NCI-H146 treated with DMSO at 0.1 percent for 48 hours (cell line): ENCODE measurements at regions not wholly inside any gene's neighbourhood (a gene's known extent, or its start where the extent isn't known, plus 50 kb on each side); places are given as distances from the start of the nearest gene placed in this dataset.
"Not testable (repeated sequence)": the region's sequence is repeated elsewhere in the genome, so short reads cannot be mapped to it uniquely, and the experiment has no call there.

Experiments used
- DNase-seq: peaks from one replicate; lab custom pipeline; 2025; ENCODE audit not compliant: unreplicated experiment; lab: John Stamatoyannopoulos, UW

DNA sequence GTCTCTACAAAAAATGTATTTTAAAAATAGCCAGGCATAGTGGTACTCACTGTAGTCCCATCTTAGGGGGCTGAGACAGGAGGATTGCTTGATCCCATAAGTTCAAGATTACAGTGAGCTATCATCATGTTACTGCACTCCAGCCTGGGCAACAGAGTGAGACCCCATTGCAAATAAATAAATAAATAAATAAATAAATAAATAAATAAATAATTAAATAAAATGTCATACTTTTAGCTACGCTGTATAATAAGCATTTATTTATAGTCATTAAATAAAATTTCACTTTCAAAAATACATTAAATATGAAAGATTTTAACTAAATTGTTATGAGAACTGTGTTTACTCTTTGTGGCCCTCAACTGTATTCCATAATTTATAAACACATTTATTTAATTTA is 1124.2 kb downstream of the PCDH7 start:
- no peak for DNase-seq

DNA sequence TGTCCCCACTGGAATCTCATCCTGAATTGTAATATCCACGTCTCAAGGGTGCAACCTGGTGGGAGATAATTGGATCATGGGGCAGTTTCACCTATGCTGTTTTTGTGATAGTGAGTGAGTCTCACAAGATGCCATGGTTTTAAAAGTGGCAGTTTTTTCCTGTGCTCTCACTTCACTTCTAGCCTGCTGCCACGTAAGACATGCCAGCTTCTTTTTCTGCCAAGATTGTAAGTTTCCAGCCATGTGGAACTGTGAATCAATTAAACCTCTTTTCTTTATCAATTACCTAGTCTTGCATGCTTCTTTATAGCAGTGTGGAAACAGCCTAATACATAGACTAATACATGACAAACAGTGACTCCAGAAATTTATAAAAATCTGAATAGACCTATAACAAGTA is 1131.8 kb downstream of the PCDH7 start:
- no peak for DNase-seq

DNA sequence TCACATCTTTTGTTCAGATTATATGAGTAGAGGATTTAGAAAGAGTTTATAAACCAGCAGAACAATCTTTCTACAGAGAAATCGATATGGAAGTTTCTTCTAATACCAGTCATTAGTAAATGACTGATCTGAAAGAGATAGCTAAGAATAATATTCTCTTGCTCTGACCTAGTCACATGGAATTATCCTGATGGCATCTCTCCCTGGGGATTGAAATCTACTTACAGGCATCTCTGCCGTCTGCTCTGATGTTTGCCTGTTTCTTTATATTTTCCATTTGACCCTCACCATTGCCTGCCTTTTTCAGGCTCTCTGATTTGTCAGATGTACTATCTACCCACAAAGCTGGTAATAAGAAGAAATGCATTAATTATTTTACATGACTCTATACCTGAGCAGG is 1157.3 kb downstream of the PCDH7 start:
- DNase-seq, result no peak

DNA sequence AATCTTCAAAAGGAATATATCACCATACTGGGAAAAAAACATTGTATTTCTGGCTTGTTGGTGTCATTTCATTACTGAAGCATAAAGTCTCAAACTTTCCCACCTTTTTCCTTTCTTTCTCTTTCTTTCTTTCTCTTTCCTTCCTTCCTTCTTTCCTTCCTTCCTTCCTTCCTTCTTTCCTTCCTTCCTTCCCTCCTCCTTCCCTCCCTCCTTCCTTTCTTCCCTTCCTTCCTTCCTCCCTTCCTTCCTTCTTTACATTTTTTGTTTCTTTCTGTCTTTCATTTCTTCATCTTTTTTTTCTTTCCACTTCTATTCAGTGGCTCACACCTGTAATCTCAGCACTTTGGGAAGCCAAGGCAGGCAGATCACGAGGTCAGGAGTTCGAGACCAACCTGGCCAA is 1160.7 kb downstream of the PCDH7 start:
- not testable (repeated sequence) for DNase-seq

DNA sequence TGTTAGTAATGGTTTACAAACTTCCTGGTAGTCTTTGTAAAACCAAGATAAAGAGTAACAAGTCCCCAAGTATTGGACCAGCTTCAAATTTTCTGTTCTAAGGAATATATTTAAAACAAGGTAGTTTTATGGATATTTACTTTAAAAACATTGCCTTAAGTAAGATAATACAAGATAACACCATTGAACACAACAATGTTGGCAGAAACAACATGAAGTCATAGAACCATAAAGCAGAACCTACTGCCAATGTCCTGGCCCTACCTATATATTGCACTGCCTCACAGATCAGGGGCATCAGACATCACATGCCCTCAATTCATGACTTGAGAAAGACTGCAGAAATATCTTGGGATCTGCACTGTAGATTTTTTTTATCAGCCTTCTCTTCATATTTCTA is 1176.2 kb downstream of the PCDH7 start:
- DNase-seq, result no peak

DNA sequence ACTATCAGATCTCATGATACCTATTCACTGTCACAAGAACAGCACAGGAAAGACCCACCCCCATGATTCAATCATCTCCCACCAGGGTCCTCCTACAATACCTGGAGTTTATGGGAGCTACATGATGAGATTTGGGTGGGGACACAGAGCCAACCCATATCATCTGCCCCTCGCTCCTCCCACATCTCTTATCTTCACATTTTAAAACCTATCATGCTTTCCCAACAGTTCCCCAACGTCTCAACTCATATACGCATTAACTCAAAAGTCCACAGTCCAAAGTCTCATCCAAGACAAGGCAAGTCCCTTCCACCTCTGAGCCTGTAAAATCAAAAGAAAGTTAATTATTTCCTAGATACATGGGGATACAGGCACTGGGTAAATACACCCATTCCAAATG is 1185.2 kb downstream of the PCDH7 start:
- DNase-seq, result no peak

DNA sequence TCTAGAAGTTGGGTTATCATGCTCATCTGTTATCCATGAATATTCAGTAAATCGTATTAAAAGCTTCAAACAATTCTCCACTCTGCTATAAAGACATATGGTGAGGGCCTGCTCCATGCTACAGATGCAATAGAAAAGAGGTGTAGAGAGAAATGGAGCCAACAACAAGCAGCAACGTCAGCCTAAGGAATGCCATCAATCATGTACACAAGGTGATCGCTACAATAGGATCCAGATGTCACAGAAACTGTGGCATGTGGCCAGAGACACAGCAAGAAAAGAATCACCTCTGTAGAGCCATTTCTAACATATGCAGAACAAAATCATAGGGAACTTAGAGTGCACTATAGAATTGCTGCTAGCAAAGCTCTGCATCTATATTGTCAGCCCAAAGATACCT is 1188.1 kb downstream of the PCDH7 start:
- no peak for DNase-seq

DNA sequence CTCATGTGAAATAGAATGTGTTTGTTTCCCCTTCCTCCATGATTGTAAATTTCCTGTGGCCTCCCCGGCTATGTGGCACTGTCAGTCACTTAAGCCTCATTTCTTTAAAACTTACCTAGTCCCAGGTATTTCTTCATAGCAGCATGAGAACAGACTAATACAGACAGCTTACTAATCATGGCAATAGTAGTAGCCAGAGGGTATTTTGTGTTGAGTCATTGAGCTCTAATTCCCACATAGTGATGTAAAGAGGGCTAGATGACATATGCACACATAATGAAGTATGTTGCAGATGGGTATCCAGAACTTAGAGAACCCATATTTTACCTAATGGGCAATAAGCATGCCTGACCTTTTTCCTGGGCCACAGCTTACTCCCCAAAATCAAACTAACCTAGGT is 1197.2 kb downstream of the PCDH7 start:
- DNase-seq, result no peak

DNA sequence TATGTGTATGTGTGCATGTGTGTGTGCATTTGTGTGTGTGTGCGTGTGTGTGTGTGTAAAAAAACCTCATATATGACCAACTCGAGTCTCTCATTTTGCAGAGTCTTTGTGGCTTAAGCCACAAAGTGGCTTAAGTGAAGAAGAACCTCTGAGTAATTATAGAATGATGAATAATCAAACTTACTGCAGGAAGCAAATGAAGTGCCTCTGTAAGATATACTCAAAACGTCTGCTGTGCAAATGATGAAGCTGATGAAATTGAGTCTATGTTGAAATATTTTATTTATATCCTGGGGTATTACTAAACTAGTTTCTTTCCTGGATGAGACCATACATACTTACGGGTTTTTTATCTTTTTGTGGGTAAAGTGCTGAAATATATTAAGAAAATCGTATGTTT is 1198.7 kb downstream of the PCDH7 start:
- no peak for DNase-seq

DNA sequence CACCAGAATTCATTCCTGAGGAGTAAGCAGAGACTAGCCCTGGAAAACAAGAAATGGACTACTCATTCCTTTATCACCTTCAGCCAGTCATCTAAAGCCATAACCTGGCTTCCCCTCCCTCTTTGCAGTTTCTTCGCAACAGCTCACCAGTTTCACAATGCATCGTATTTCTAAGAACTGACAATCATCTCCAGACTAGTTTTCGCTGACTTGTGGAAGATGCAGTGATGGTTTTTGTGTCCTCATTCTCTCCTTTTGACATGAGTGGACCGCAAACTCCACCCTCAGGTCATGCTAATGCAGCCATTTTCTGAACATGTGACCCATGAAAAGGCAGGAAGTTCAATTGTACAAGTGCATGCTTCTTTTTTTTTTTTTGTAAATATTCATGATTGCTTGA is 1203.5 kb downstream of the PCDH7 start:
- DNase-seq, result no peak

DNA sequence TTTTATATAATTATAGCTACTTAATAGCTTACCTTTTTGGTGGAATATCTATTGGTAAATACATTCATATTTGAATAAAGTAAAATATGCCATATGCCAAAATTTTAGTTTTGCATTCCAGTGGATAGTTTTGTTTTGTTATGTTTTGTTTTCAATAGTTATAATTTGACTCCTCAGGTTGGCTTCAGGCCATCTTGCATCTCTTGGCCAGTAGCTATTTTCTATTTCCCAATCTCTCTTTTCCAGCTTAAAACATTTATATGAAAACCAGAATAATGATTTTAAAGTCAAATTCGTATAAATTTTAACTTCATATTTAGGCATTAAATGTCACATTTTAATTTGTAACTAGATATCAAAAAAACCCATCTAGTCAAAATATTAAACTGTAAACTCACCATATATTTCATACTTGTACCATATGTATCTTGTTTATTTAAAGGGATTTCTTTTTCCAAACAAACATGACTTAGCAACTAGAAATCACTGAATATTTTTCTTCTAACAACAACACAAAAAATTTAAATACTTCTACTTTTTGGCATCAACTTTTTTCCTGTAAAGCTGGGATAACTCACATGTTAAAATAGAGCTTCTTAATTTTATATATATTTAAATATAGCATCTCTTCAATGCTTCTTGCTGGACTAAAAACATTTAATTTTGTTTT is 1209.6 kb downstream of the PCDH7 start:
- DNase-seq, result no peak

DNA sequence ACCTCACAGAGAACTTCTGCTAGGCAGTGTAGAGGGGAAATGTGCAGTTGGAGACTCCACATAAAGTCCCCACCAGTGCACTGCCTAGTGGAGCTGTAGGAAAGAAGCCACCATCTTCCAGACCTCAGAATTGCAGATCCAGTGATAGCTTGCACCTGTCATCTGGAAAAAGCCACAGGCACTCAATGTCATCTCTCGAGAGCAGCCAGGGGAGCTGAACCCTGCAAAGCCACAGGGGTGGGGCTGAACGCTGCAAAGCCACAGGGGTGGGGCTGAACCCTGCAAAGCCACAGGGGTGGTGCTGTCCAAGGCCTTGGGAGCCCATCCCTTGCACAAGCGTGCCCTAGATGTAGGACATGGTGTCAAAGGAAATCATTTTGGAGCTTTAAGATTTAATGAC is 1226.3 kb downstream of the PCDH7 start:
- DNase-seq, result no peak

DNA sequence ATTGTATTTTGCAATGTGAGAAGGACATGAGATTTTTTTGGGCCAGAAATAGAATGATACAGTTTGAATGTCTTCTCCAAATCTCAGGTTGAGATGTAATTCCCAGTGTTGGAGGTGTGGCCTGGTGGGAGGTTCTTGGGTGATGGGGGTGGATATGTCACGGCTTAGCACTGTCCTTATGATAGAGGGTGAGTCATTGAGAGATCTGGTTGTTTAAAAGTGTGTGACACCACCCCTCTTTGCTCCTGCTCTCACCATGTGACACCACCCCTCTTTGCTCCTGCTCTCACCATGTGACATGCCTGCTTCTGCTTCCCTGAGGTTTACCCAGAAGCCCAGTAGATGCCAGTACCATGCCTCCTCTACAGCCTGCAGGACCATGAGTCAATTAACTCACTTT is 1226.9 kb downstream of the PCDH7 start:
- no peak for DNase-seq

DNA sequence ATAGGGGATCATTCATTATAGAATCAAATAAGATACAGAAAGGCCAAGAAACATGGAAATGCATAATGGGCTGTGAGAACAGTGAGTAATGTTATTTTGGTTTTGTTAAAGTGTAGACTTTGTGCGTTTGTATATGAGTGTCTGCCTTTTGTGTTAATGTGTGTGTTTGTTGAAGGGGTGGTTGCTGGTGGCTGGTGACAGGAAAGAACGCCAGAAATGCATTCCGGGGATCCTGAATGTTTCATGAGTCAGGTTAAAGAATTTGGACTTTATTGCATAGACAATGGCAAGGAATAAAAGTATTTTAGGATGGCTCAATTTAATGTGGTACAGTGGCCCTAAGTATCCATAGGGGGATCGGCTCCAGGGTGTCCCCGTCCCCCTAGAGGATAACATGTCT is 1228.9 kb downstream of the PCDH7 start:
- DNase-seq, result no peak

DNA sequence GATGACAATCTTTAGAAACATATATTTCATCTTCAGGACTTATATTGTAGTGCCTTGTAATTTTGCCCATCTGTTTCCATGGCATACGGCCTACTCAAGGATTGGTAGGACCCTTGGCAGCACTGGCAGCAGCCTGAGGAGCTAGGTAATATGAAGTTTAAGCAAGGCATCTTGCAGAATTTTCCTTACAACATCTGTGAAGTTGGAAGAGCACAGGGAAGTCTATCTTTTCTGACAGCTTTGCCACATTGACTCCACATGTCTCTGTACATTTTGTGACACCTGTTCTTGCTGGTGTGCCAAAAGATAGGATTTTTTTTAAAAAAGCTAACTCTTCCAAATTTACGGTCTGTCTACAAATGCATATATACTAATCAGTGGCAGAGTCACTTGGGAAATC is 1235.2 kb downstream of the PCDH7 start:
- DNase-seq, result no peak

DNA sequence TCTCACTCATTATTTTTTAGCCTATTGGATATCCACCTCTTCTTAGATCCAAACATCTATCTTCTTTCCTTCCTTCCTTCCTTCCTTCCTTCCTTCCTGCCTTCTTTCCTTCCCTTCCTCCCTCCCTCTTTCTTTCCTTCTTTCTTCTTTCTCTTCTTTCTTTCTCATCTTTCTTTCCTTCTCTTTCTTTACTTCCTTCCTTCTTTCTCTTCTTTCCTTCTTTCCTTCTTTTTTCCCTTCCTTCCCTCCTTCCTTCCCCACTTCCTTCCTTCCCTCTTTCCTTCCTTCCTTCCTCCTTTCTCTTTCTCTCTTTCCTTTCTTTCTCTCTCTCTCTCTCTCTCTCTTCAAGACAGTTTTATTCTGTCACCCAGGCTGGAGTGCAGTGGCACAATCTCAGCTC is 1239.8 kb downstream of the PCDH7 start:
- no peak for DNase-seq

DNA sequence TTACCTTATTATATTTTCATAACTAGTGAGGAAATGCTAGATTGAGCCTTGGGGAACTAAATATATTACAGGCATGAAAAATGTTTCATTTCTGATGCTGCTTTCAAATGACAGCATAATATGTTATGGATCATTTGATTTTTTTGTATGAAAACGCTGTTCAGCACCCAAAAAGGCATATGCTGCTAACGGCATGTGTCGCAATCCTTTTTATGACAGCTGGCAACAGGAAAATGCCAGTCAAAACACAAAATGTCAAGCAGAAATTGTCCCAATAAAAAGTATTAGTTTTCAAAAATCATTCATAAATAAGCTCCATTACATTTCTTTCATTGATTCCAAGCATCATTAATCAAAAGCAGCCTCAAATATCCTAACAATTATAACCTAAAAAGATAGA is 1244.5 kb downstream of the PCDH7 start:
- no peak for DNase-seq

DNA sequence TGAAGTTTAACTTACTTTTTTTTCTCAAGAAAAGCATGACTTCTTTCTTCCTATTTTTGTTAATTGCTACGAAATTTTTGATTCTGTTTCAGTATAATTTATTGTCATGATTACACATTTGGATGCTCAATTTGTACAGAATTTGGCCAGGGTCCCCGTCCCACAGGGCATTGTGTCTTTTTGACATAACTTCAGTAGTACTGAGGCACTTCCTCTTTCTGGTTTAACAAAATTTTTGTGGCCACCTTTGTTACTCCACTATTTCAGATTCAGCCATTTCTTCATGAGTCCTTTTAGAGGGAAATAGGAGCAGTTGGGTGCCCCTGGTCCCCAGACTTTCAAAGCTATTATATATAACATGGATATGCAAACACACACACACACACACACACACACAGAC is 1248.7 kb downstream of the PCDH7 start:
- no peak for DNase-seq

DNA sequence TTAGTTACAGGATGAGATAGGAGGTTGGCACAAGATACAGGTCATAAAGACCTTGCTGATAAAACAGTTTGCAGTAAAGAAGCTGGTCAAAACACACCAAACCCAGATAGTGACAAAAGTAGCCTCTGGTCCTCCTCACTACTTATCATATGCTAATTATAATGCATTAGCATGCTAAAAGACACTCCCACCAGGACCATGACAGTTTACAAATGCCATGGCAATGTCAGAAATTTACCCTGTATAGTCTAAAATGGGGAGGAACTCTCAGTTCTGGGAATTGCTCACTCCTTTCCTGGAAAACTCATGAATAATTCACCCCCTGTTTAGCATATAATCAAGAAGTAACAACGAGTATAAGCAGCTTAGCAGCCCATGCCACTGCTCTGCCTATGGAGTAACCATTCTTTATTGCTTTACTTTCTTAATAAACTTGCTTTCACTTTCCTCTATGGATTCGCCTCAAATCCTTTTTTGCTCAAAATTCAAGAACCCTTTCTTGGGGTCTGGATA is 1254.4 kb downstream of the PCDH7 start:
- no peak for DNase-seq

DNA sequence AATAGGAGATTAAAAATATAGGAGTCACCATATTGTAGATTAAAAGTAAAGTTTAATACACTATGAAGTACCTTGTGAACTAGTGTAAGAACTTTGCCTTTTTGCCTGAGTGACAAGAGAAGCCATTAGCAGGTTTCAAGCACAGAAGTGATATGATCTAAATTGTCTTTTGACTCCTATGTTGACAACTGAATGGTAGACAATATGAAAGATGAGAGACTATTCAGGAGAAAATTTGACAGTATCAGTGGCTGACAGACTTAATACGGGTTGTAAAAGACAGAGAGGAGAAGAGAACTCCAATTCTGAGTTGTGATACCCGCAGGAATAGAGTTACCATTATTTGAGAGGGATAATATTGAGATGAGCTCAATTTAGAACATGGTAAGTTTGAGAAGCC is 1259.8 kb downstream of the PCDH7 start:
- DNase-seq, result no peak

DNA sequence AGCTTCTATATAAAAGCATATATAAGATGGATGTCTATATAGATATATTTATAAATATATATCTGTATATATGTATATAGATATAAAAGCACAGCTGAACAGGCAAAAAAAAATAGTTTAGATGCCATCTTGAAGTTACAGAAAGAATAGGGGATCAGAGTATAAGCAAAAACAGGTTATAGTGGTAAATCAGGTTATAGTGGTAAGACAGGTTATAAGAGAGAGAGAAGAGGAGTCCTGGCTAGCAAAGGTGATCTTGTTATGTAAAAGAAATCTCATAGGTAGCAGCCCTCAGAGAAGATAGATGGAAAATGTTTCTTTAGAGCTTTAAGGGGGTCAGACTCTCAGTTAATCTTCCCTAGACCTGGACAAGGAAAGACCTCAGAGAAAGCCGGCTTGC is 1263.1 kb downstream of the PCDH7 start:
- no peak for DNase-seq

DNA sequence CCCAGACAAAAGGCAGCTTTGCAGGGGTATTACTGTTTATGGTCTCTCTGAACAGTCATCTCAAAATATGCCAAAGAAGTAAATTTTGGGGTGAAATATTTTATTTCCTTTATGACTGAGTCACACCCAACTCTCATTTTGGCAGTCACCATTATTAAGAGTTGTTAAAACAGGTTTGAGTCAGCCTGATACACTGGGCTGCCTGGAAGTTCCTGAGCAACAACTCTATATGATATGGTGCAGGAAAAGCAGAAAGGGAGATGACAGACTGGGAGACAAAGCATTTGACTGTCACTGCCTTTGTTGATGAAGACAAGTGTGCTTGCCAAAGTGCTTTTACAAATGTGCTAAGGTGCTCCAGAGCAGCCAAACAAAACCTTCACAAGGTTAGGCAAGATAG is 1263.5 kb downstream of the PCDH7 start:
- DNase-seq, result no peak

DNA sequence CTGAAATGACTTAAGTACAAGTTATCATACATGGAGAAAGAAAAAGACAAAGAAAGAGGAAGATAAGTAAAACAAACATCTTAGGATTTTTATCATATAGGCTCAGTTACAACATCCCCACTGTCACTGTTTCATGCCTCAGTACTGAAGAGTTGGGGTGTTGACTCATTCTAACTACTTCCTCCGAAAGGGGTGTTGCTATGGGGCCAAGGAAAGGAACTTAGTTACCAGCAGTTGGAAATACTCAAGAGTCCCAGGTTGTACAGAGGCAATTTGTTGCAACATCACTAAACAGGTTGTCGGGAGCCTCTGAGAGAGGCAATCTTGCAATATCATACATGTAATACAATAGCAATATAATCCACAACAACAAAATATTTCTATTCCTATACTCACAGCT is 1264.7 kb downstream of the PCDH7 start:
- no peak for DNase-seq
